Transverse colon (tissue), 4 donors: ENCODE measurements at regions not wholly inside any gene's neighbourhood (a gene's known extent, or its start where the extent isn't known, plus 50 kb on each side); places are given as distances from the start of the nearest gene placed in this dataset.

ENCODE experiments used
- DNase-seq: peaks from one replicate; pipeline ENCODE4 v3.0.0-alpha.2; 2019
- H3K27ac ChIP-seq, 4 donors: fragments of 200-600 bp; sonication (generic); 2 replicates each; pipeline ENCODE4 v1.5.1; 2016 to 2018; ENCODE audit warnings: inconsistent platforms in 4 of 4
- H3K27me3 ChIP-seq: fragments of 200-600 bp; sonication (generic); 2 replicates; pipeline ENCODE4 v1.5.1; 2017; ENCODE audit warnings: inconsistent platforms
- H3K36me3 ChIP-seq, 4 donors: fragments of 200-600 bp; sonication (generic); 2 replicates each; pipeline ENCODE4 v1.5.1; 2017 to 2019; ENCODE audit warnings: inconsistent platforms in 4 of 4
- H3K4me1 ChIP-seq, 4 donors: fragments of 200-600 bp; sonication (generic); 2 replicates each; pipeline ENCODE4 v1.5.1; 2017 to 2020; ENCODE audit warnings: inconsistent platforms in 4 of 4
- H3K4me3 ChIP-seq, 4 donors: fragments of 200-600 bp; sonication (generic); 1 replicate in 1 of 4; 2 replicates in 3 of 4; pipeline versions ENCODE4 v1.5.1 to v1.6.1; 2017 to 2019; ENCODE audit warnings: inconsistent platforms in 4 of 4
- H3K9me3 ChIP-seq, 2 donors: fragments of 200-600 bp; sonication (generic); 2 replicates each; pipeline ENCODE4 v1.5.1; 2017 to 2019; ENCODE audit warnings: inconsistent platforms in 2 of 2
- EP300 ChIP-seq: sonication (generic); formaldehyde crosslinking; IDR thresholded peaks from one replicate; pipeline ENCODE4 v1.6.1; 2017; ENCODE audit warnings: antibody characterized with exemption, low read depth
- POLR2A ChIP-seq: fragments of 450-650 bp; IDR thresholded peaks from one replicate; pipeline ENCODE4 v1.6.1; 2016; ENCODE audit warnings: antibody characterized with exemption, mild to moderate bottlenecking, moderate library complexity
- POLR2AphosphoS5 ChIP-seq, 3 donors: sonication (generic); formaldehyde crosslinking; IDR thresholded peaks; one replicate each; pipeline ENCODE4 v1.6.1; 2016; ENCODE audit warnings: antibody characterized with exemption in 3 of 3
- WGBS, 2 donors: methylation state at CpG; one replicate each; pipeline ENCODE4 v1.1.5; 2018; ENCODE audit warnings: low coverage in 1 of 2; 5-methylcytosine and 5-hydroxymethylcytosine counted together
- in situ Hi-C, 4 donors: fragments of 200-750 bp; cut with MboI; loops; one replicate each; pipeline versions ENCODE4 v1.15.0 to v1.15.1; 2017; ENCODE audit warnings: low sequenced_read_pairs in 3 of 4, low pct_ligation_motif_present in 1 of 4, low pct_unique_long_range_greater_than_20kb in 1 of 4
- intact Hi-C: fragments of 100-400 bp; cut with DNase I; formaldehyde crosslinking; loops from one replicate; pipeline ENCODE4 v1.15.1; 2023; ENCODE audit warnings: low total_unique reads
- TF ChIP-seq, protein P1 (sequence below), 5 experiments: fragments of 200-600 bp in 3 of 5; fragments of 450-650 bp in 2 of 5; sonication (generic) in 3 of 5; IDR thresholded peaks; 1 replicate in 2 of 5; 2 replicates in 3 of 5; pipeline ENCODE4 v1.5.1; 2016 to 2017; ENCODE audit warnings: antibody characterized with exemption in 5 of 5, inconsistent platforms in 3 of 5, mild to moderate bottlenecking in 2 of 5, moderate library complexity in 1 of 5

DNA sequence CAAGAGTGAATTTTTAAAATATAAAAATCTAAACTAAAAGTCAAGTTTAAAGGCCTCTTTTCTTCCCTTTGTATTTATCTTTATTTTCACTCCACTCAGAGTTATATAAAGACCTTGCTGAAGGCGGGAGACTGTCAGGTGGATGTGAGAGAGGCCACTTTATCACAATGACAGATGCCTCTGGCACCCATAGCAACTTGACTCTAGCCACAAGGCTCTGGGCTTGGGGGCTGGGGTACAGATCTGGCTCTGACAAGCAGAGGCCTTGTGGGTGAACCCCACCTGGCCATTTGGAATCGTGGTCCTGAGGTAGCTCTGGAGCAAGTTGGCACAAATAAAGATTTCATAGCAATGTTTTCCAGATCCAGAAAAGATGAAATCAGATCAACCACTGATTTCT is 417.2 kb downstream of the RFPL4B start:
- in situ Hi-C loops: no loop called here
- DNase-seq: no peak
- H3K27ac ChIP-seq: no peak overlapping the region
- intact Hi-C loops: no loop called here
- no peak overlapping the region for H3K4me3 ChIP-seq
- no peaks in the 10 kb centered on the region for H3K36me3 ChIP-seq
- 70 to 74% methylated on average over 2 of the region's 2 CpGs for WGBS, 2 donors
- no peaks in the 10 kb centered on the region for H3K4me1 ChIP-seq
- TF ChIP-seq POLR2A (no peak), EP300 (no peak)
- peaks cover 0 to 3% of the 10 kb centered on the region in 2 donors for H3K9me3 ChIP-seq
- no peaks in the 10 kb centered on the region for H3K27me3 ChIP-seq

DNA sequence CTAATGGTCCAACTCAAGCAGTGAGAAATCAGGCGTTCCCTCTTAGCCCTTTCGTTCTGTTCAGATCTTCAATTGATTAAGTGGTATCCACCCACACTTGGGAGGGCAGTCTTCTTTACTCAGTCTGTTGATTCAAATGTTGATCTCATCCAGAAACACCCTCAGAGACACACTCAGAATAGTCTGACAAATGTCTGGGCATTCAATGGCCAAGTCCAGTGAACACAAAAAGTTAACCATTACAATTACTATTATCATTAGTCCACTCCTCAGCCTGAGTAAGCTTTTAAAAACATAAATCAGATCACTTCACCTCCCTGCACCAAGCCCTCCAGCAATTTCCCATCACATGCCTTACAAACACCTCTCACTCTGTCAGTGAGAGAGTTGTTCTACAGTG is 423.2 kb downstream of the RFPL4B start:
- TF ChIP-seq POLR2A (no peak), EP300 (no peak), POLR2AphosphoS5 (IDR thresholded peaks at IDR 0.05) (no peak)
- TF ChIP-seq, protein P1, sequence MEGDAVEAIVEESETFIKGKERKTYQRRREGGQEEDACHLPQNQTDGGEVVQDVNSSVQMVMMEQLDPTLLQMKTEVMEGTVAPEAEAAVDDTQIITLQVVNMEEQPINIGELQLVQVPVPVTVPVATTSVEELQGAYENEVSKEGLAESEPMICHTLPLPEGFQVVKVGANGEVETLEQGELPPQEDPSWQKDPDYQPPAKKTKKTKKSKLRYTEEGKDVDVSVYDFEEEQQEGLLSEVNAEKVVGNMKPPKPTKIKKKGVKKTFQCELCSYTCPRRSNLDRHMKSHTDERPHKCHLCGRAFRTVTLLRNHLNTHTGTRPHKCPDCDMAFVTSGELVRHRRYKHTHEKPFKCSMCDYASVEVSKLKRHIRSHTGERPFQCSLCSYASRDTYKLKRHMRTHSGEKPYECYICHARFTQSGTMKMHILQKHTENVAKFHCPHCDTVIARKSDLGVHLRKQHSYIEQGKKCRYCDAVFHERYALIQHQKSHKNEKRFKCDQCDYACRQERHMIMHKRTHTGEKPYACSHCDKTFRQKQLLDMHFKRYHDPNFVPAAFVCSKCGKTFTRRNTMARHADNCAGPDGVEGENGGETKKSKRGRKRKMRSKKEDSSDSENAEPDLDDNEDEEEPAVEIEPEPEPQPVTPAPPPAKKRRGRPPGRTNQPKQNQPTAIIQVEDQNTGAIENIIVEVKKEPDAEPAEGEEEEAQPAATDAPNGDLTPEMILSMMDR (IDR thresholded peaks at IDR 0.05): no peak
- Histone ChIP-seq H3K9me3 (peaks cover 0 to 3% of the 10 kb centered on the region in 2 donors), H3K36me3 (no peaks in the 10 kb centered on the region), H3K27ac (no peak overlapping the region), H3K4me3 (no peak overlapping the region), H3K27me3 (no peaks in the 10 kb centered on the region), H3K4me1 (no peaks in the 10 kb centered on the region)
- DNase-seq: no peak
- in situ Hi-C loops: loop anchor here in 3 of 4 donors (10.0 kb wide), 2 partner anchors 1134 to 1144 kb away; no protein-coding TSS in a partner anchor
- intact Hi-C loops: no loop called here
- 67 to 70% methylated on average over 2 of the region's 2 CpGs for WGBS, 2 donors

DNA sequence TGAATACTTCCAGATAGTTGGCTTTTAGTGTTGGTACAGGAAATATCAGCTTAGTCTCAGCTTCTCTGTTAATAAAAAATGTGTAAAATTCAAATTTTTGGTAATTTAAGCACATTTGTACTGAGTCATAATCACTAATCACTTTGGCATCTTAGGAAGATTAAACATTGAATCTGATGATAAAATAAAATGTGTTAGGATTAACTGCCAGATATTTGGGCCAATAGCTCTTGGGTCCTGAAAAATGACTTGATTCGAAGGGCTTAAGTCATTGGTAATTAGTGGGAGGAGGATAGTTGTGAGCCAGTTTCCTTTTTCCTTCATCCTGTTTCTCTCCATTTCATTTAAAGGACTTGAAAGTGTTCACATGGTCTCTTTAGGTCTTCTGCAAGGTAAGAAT is 426.1 kb downstream of the RFPL4B start:
- DNase-seq: no peak
- intact Hi-C loops (no loop called here), in situ Hi-C loops (loop anchor here in 3 of 4 donors (10.0 kb wide), 2 partner anchors 1132 to 1142 kb away; no protein-coding TSS in a partner anchor)
- no peaks in the 10 kb centered on the region for H3K9me3 ChIP-seq
- no peak overlapping the region for H3K27ac ChIP-seq
- WGBS, 2 donors: 0% methylated on average over 1 of the region's 1 CpG
- no peak for TF ChIP-seq POLR2A
- TF ChIP-seq, protein P1 (IDR thresholded peaks at IDR 0.05): no peak
- no peak for TF ChIP-seq EP300
- TF ChIP-seq POLR2AphosphoS5 (IDR thresholded peaks at IDR 0.05): no peak
- no peaks in the 10 kb centered on the region for H3K36me3 ChIP-seq
- no peaks in the 10 kb centered on the region for H3K27me3 ChIP-seq
- no peaks in the 10 kb centered on the region for H3K4me1 ChIP-seq
- no peak overlapping the region for H3K4me3 ChIP-seq

DNA sequence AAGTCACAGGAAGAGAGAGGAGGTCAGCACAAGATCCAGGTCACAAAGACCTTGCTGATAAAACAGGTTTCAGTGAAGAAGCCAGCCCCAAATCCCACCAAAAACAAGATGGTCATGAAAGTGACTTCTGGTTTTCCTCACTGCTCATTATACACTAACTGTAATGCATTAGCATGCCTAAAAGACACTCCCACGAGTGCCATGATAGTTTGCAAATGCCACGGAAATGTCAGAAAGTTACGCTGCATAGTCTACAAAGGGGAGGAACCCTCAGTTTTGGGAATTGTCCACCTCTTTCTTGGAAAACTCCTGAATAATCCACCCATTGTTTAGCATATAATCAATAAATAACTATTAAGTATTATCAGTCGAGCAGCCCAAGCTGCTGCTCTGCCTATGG is 427.2 kb downstream of the RFPL4B start:
- intact Hi-C loops (no loop called here), in situ Hi-C loops (loop anchor here in 3 of 4 donors (10.0 kb wide), 2 partner anchors 1130 to 1140 kb away; no protein-coding TSS in a partner anchor)
- DNase-seq: no peak
- Histone ChIP-seq H3K36me3 (no peaks in the 10 kb centered on the region), H3K9me3 (no peaks in the 10 kb centered on the region), H3K4me1 (no peaks in the 10 kb centered on the region), H3K4me3 (no peak overlapping the region), H3K27ac (no peak overlapping the region), H3K27me3 (no peaks in the 10 kb centered on the region)
- TF ChIP-seq POLR2A (no peak), POLR2AphosphoS5 (IDR thresholded peaks at IDR 0.05) (no peak), EP300 (no peak)
- TF ChIP-seq, protein P1 (IDR thresholded peaks at IDR 0.05): no peak
- WGBS, 2 donors: 82 to 85% methylated on average over 4 of the region's 4 CpGs

DNA sequence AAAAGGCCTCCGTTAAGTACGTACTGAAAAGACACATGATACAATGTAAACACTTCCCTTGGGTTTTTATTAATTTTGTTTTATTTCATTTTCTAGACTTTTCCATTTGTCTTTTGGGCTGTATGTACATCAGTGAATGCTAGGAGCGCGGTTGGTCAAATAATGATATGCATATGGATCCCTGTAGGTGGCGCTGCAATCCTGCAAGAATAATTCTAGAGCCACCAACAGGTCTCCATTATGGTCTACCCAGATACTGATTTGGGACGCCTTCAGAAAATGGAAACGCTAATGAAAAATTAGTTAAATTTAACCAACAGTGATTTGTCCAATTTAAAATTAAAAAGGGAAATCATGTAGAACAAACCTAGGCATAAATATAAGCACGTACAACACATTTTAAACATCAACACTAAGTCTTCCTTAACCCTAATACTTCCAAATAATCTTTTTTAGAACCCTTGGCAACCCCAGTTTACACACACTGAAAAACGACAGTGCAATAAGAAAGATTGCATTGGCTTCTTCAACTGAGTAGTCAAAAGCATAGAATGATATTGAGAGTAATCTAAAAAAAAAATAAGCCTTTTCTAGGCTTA is 433.5 kb downstream of the RFPL4B start:
- intact Hi-C loops: no loop called here
- 15 to 19% methylated on average over 9 of the region's 9 CpGs for WGBS, 2 donors
- in situ Hi-C loops: no loop called here

More for the DNA sequence above, 433.5 kb downstream of the RFPL4B start:
- peak; percentile 78 for DNase-seq
- Histone ChIP-seq H3K9me3 (no peaks in the 10 kb centered on the region), H3K4me3 (no peak overlapping the region), H3K27ac (no peak overlapping the region), H3K4me1 (no peaks in the 10 kb centered on the region), H3K36me3 (no peaks in the 10 kb centered on the region), H3K27me3 (no peaks in the 10 kb centered on the region)
- TF ChIP-seq, protein P1 (IDR thresholded peaks at IDR 0.05): peak; percentile 79 to 90 (median 82)
- TF ChIP-seq EP300: no peak
- TF ChIP-seq POLR2AphosphoS5 (IDR thresholded peaks at IDR 0.05): no peak
